SU-DHL-6 (cell line): ENCODE measurements at regions not wholly inside any gene's neighbourhood (a gene's known extent, or its start where the extent isn't known, plus 50 kb on each side); places are given as distances from the start of the nearest gene placed in this dataset.

Source experiments
- H2AFZ ChIP-seq: fragments of 200-600 bp; sonication (generic); 2 replicates; pipeline ENCODE4 v1.6.1; 2014; ENCODE audit warnings: low read depth, mild to moderate bottlenecking, moderate library complexity, mixed read lengths, antibody characterized with exemption, low read length; ENCODE audit not compliant: severe bottlenecking
- H3F3A ChIP-seq: fragments of 200-600 bp; shearing (Covaris generic); 2 replicates; pipeline ENCODE4 v1.6.0; 2016; ENCODE audit warnings: antibody characterized with exemption, mild to moderate bottlenecking; ENCODE audit not compliant: insufficient read depth
- H3K27ac ChIP-seq: fragments of 200-600 bp; sonication (generic); 2 replicates; pipeline ENCODE4 v1.5.1; 2016; ENCODE audit warnings: low read depth, mild to moderate bottlenecking, low read length, moderate library complexity, mixed read lengths
- H3K27me3 ChIP-seq: fragments of 200-600 bp; sonication (generic), shearing (Covaris generic); 2 replicates; pipeline ENCODE4 v1.6.0; 2014; ENCODE audit warnings: mild to moderate bottlenecking, low read length
- H3K36me3 ChIP-seq: fragments of 200-600 bp; sonication (generic); 2 replicates; pipeline ENCODE4 v1.6.1; 2014; ENCODE audit warnings: mild to moderate bottlenecking, low read length, mixed read lengths
- H3K4me2 ChIP-seq: fragments of 300-600, 200-600 bp; shearing (Covaris generic), sonication (generic); 2 replicates; pipeline ENCODE4 v1.6.0; 2014; ENCODE audit warnings: low read length, low read depth, mild to moderate bottlenecking; ENCODE audit not compliant: poor library complexity, severe bottlenecking
- H3K4me3 ChIP-seq: fragments of 200-600 bp; sonication (generic); 2 replicates; pipeline ENCODE4 v1.5.1; 2014; ENCODE audit warnings: antibody characterized with exemption, low read length, mild to moderate bottlenecking, mixed read lengths; ENCODE audit not compliant: insufficient read depth, poor library complexity, severe bottlenecking
- H3K79me2 ChIP-seq: fragments of 200-600 bp; sonication (generic); 2 replicates; pipeline ENCODE4 v1.6.1; 2014; ENCODE audit warnings: mild to moderate bottlenecking, low read length, moderate library complexity; ENCODE audit not compliant: insufficient read depth
- H3K9ac ChIP-seq: fragments of 200-600 bp; sonication (generic); 2 replicates; pipeline ENCODE4 v1.7.0; 2014; ENCODE audit warnings: mild to moderate bottlenecking, low read length
- H3K9me2 ChIP-seq: fragments of 200-600 bp; sonication (generic); replicated peaks from 2 replicates; pipeline ENCODE4 v1.6.1; 2014; ENCODE audit warnings: low read length; ENCODE audit not compliant: insufficient read depth
- H3K9me3 ChIP-seq: fragments of 200-600 bp; sonication (generic); 2 replicates; pipeline ENCODE4 v1.6.1; 2014; ENCODE audit warnings: low read length, mixed read lengths; ENCODE audit not compliant: insufficient read depth
- H4K20me1 ChIP-seq: fragments of 200-600 bp; sonication (generic); 2 replicates; pipeline ENCODE4 v1.6.1; 2014; ENCODE audit warnings: low read depth, mild to moderate bottlenecking, antibody characterized with exemption, low read length, moderate library complexity, mixed read lengths
- EZH2phosphoT487 ChIP-seq: fragments of 200-600 bp; sonication (generic), shearing (Covaris generic); conservative IDR thresholded peaks from 2 replicates; pipeline ENCODE4 v1.6.1; 2018; ENCODE audit warnings: mild to moderate bottlenecking, antibody characterized with exemption, low read length, moderate library complexity, mixed read lengths
- TF ChIP-seq, protein P1 (sequence below): fragments of 200-600 bp; sonication (generic); IDR thresholded peaks from one replicate; pipeline ENCODE4 v1.5.1; 2017; ENCODE audit warnings: antibody characterized with exemption, mild to moderate bottlenecking, low read length, moderate library complexity; ENCODE audit not compliant: insufficient read depth, poor library complexity, severe bottlenecking

DNA sequence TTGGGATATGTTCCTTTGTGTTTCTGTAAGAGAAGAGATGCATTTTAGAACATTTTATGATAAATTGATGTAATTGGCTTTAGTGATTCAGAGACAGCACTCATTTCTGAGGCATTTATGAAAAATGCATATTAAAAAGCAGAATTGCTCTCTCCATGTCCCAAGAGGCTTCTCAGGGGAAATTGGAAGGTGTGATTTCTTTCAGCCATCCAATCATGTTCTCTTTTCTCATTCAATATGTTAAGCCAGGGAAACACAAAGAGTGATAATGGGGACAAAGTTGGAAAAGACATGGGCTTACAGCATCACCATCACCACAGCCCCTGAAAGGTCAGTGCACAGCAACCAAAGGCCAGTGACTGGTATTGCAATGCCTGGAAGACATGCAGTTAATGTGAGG lies 129.9 kb upstream of the COL1A2 start:
- Histone ChIP-seq H4K20me1 (0 out of 2 replicates have a peak, but pooled peaks cover 4% of the 10 kb centered on the region), H3F3A (no peaks in the 10 kb centered on the region), H2AFZ (no peak overlapping the region), H3K36me3 (no peaks in the 10 kb centered on the region), H3K9me2 (no peaks in the 10 kb centered on the region), H3K9me3 (no peaks in the 10 kb centered on the region), H3K4me2 (no peak overlapping the region), H3K27ac (no peak overlapping the region), H3K9ac (no peak overlapping the region), H3K27me3 (no peaks in the 10 kb centered on the region), H3K79me2 (no peaks in the 10 kb centered on the region), H3K4me3 (no peak overlapping the region)
- TF ChIP-seq, protein P1, sequence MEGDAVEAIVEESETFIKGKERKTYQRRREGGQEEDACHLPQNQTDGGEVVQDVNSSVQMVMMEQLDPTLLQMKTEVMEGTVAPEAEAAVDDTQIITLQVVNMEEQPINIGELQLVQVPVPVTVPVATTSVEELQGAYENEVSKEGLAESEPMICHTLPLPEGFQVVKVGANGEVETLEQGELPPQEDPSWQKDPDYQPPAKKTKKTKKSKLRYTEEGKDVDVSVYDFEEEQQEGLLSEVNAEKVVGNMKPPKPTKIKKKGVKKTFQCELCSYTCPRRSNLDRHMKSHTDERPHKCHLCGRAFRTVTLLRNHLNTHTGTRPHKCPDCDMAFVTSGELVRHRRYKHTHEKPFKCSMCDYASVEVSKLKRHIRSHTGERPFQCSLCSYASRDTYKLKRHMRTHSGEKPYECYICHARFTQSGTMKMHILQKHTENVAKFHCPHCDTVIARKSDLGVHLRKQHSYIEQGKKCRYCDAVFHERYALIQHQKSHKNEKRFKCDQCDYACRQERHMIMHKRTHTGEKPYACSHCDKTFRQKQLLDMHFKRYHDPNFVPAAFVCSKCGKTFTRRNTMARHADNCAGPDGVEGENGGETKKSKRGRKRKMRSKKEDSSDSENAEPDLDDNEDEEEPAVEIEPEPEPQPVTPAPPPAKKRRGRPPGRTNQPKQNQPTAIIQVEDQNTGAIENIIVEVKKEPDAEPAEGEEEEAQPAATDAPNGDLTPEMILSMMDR: no peak

DNA sequence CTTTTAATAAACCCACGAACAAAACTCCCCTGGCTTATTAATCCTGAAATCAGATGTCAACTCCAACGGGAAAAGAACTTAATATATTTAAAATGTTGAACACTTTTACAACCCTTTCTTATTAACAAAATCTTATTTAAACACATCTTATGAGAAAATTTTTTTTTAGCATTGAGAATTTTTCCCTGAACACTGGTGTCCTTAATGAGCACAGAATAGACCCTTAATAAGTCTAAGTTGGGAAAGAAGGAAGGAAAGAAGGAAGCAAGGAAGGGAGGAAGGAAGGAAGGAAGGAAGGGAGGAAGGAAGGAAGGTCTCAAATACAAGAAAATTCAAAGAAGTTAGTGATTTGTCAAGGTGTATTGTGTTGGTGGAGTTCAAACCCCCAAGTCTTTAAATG lies 129.2 kb upstream of the COL1A2 start:
- TF ChIP-seq EZH2phosphoT487: no peak
- TF ChIP-seq, protein P1: no peak
- Histone ChIP-seq H3K9ac (no peak overlapping the region), H3K9me3 (no peaks in the 10 kb centered on the region), H3K27me3 (no peaks in the 10 kb centered on the region), H3K36me3 (no peaks in the 10 kb centered on the region), H3K79me2 (no peaks in the 10 kb centered on the region), H4K20me1 (0 out of 2 replicates have a peak, but pooled peaks cover 4% of the 10 kb centered on the region), H2AFZ (no peak overlapping the region), H3K9me2 (no peaks in the 10 kb centered on the region), H3K27ac (no peak overlapping the region), H3K4me2 (no peak overlapping the region), H3F3A (no peaks in the 10 kb centered on the region), H3K4me3 (no peak overlapping the region)

DNA sequence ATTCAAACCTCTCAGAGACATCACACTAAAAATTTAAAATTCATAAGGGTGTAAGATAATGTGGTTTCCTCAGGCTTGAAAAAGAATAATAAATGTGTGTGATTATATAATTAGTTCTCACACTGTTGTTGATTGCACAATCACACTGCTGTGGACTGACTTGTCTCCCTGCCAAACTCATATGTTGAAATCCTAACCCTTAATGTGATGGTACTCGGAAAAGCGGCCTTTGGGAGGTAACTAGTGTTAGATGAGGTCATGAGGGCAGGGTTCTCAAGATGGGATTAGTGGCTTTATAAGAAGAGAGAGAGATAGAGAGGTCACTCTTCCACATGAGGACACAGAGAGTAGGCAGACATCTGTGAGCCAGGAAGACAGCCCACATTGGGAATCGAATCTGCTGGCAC lies 128.5 kb upstream of the COL1A2 start:
- no peaks in the 10 kb centered on the region for H3F3A ChIP-seq
- no peak overlapping the region for H2AFZ ChIP-seq
- 0 out of 2 replicates have a peak, but pooled peaks cover 4% of the 10 kb centered on the region for H4K20me1 ChIP-seq
- no peaks in the 10 kb centered on the region for H3K27me3 ChIP-seq
- no peak overlapping the region for H3K4me3 ChIP-seq
- no peaks in the 10 kb centered on the region for H3K9me3 ChIP-seq
- H3K27ac ChIP-seq: no peak overlapping the region
- H3K9me2 ChIP-seq: no peaks in the 10 kb centered on the region
- no peaks in the 10 kb centered on the region for H3K79me2 ChIP-seq
- no peak overlapping the region for H3K9ac ChIP-seq
- no peak for TF ChIP-seq EZH2phosphoT487
- TF ChIP-seq, protein P1: no peak
- no peak overlapping the region for H3K4me2 ChIP-seq
- H3K36me3 ChIP-seq: no peaks in the 10 kb centered on the region
